ENCODE measurements at regions not wholly inside any gene's neighbourhood (a gene's known extent, or its start where the extent isn't known, plus 50 kb on each side); places are given as distances from the start of the nearest gene placed in this dataset.

- TF ChIP-seq, protein P1, sequence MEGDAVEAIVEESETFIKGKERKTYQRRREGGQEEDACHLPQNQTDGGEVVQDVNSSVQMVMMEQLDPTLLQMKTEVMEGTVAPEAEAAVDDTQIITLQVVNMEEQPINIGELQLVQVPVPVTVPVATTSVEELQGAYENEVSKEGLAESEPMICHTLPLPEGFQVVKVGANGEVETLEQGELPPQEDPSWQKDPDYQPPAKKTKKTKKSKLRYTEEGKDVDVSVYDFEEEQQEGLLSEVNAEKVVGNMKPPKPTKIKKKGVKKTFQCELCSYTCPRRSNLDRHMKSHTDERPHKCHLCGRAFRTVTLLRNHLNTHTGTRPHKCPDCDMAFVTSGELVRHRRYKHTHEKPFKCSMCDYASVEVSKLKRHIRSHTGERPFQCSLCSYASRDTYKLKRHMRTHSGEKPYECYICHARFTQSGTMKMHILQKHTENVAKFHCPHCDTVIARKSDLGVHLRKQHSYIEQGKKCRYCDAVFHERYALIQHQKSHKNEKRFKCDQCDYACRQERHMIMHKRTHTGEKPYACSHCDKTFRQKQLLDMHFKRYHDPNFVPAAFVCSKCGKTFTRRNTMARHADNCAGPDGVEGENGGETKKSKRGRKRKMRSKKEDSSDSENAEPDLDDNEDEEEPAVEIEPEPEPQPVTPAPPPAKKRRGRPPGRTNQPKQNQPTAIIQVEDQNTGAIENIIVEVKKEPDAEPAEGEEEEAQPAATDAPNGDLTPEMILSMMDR (IDR thresholded peaks at IDR 0.05): no peak
- no peak for TF ChIP-seq ZFX (IDR thresholded peaks at IDR 0.05; ENCODE audit: borderline replicate concordance)
Measured at GRCh38 chr16:55042556-55043432, 112.1 kb downstream of the IRX5 start.

All from 22Rv1 (cell line).